ENCODE measurements at regions not wholly inside any gene's neighbourhood (a gene's known extent, or its start where the extent isn't known, plus 50 kb on each side); places are given as distances from the start of the nearest gene placed in this dataset.

DNA sequence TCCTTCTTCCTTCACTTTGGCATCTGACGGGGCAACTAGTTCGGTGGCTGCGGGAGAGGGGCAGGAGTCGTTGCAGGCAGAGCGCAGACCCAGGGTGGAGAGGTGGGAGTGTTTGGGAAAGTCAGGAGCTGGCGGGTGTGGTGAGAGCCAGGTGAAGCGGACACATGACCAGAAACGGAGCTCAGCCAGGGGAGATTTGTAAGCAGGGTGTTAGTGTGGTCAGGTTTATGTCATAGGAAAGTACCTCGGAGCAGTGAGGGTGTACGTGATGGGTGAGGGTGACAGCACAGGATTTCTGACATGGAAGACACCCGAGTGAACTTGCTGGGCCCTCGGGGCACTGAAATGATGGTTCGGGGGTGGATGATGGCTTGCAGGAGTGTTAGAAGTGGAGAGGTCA is 247.4 kb upstream of the TPM1 start:
- Histone ChIP-seq H3K4me1 (peaks cover 0 to 7% (median 0%) of the 10 kb centered on the region in 4 donors), H3K9me3 (no peaks in the 10 kb centered on the region), H3K27ac (no peak overlapping the region), H3K27me3 (no peaks in the 10 kb centered on the region), H3K36me3 (no peaks in the 10 kb centered on the region), H3K4me3 (no peak overlapping the region)
- WGBS (ENCODE audit: insufficient coverage, low coverage, low lambda C conversion rate, missing lambda C conversion rate): 78% methylated on average over 9 of the region's 13 CpGs
- TF ChIP-seq, protein P1, sequence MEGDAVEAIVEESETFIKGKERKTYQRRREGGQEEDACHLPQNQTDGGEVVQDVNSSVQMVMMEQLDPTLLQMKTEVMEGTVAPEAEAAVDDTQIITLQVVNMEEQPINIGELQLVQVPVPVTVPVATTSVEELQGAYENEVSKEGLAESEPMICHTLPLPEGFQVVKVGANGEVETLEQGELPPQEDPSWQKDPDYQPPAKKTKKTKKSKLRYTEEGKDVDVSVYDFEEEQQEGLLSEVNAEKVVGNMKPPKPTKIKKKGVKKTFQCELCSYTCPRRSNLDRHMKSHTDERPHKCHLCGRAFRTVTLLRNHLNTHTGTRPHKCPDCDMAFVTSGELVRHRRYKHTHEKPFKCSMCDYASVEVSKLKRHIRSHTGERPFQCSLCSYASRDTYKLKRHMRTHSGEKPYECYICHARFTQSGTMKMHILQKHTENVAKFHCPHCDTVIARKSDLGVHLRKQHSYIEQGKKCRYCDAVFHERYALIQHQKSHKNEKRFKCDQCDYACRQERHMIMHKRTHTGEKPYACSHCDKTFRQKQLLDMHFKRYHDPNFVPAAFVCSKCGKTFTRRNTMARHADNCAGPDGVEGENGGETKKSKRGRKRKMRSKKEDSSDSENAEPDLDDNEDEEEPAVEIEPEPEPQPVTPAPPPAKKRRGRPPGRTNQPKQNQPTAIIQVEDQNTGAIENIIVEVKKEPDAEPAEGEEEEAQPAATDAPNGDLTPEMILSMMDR (IDR thresholded peaks at IDR 0.05): no peak
- TF ChIP-seq POLR2A (IDR thresholded peaks at IDR 0.05): no peak
- DNase-seq (no peak), ATAC-seq (no peak)
- intact Hi-C loops (cut with DNase I): no loop called here

DNA sequence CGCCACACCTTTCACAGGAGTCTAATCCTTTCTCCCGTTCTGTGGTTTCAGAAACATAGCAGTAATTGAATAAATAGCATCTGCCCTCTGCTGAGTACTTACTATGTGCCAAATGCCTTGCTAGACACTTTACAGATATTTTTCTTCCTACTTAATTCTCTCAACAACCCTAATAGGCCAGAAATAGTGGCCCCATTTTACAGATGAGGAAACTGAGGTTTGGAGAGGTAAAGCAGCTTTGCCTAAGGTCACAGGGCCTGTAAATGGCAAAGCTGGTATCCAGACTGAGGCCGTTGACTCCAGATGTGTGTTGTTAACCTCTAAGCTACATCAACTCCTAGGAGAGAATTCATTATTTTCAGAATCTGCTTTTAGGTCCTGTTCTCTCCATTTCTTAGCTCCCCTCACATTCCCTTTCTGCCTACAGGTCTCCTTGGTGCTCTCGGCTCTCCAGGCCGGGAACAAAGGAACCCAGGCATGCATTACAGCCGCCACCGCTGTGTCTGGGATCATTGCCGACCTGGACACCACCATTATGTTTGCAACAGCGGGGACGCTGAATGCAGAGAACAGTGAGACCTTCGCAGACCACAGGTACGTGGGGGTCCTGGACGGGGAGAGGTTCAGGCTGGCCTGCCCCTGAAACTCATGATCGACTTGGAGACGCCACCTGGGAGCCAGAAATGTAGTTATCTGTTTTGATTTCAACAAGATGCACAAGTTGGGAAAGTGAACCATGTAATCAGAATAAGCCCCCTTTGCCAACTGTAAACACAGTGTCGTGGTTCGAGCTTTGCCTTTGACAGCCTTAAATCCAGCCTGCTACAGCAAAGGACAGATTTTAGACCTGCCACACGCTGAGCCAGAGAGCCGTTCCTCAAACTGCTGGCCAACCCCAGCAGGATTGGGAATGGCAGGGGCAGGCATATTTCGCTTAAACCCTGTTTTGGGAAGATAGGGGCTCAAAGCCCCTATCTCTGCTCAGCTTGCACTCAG is 246.5 kb upstream of the TPM1 start:
- Histone ChIP-seq H3K4me3 (no peak overlapping the region), H3K4me1 (peaks cover 0 to 7% (median 0%) of the 10 kb centered on the region in 4 donors), H3K27ac (no peak overlapping the region), H3K36me3 (no peaks in the 10 kb centered on the region), H3K27me3 (no peaks in the 10 kb centered on the region), H3K9me3 (no peaks in the 10 kb centered on the region)
- intact Hi-C loops (cut with DNase I): no loop called here
- 94% methylated on average over 14 of the region's 20 CpGs for WGBS (ENCODE audit: insufficient coverage, low coverage, low lambda C conversion rate, missing lambda C conversion rate)
- DNase-seq (no peak), ATAC-seq (no peak)
- no peak for TF ChIP-seq POLR2A (IDR thresholded peaks at IDR 0.05)
- TF ChIP-seq, protein P1 (IDR thresholded peaks at IDR 0.05): no peak

DNA sequence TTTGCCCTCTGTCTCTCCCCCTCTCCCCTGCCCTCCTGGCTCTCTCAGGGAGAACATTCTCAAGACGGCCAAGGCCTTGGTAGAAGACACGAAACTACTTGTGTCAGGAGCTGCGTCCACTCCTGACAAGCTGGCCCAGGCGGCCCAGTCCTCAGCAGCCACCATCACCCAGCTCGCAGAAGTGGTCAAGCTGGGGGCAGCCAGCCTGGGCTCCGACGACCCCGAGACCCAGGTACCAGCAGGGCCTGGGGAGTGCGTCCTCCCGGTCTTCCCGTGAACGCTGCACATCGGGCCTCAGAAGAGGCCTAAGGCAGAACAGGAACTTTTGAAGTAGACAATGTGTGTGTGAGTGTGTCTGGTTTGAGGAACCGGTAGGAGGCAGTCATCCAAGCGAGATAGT is 245.4 kb upstream of the TPM1 start:
- Histone ChIP-seq H3K27me3 (no peaks in the 10 kb centered on the region), H3K36me3 (no peaks in the 10 kb centered on the region), H3K4me3 (no peak overlapping the region), H3K9me3 (no peaks in the 10 kb centered on the region), H3K27ac (no peak overlapping the region), H3K4me1 (peaks cover 0 to 7% (median 0%) of the 10 kb centered on the region in 4 donors)
- TF ChIP-seq, protein P1 (IDR thresholded peaks at IDR 0.05): no peak
- TF ChIP-seq POLR2A (IDR thresholded peaks at IDR 0.05): no peak
- intact Hi-C loops (cut with DNase I): no loop called here
- ATAC-seq (no peak), DNase-seq (no peak)
- WGBS (ENCODE audit: insufficient coverage, low coverage, low lambda C conversion rate, missing lambda C conversion rate): 94% methylated on average over 7 of the region's 15 CpGs

DNA sequence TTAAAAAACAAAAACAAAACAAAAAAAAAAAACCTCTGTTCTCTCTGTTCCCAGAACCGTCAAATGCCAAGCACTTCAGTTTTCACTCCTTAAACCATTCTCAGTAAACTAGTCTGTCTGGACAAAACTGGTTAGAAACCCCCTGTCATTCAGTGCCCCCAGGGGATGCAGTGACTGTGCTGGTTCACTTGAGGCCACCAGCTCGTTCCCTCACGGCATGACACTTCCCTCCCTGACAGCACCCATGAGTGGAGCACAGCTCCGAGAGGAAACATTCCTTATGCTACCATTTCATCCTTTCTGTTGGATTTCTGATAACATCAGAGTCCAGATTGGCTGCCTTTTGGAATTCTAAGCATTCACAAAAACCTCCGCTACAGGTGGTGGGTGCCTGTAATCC is 244.0 kb upstream of the TPM1 start:
- no peaks in the 10 kb centered on the region for H3K36me3 ChIP-seq
- H3K9me3 ChIP-seq: no peaks in the 10 kb centered on the region
- no peaks in the 10 kb centered on the region for H3K27me3 ChIP-seq
- DNase-seq (no peak), ATAC-seq (no peak)
- 90% methylated on average over 4 of the region's 5 CpGs for WGBS (ENCODE audit: insufficient coverage, low coverage, low lambda C conversion rate, missing lambda C conversion rate)
- H3K4me3 ChIP-seq: no peak overlapping the region
- H3K4me1 ChIP-seq: peaks cover 0 to 7% (median 0%) of the 10 kb centered on the region in 4 donors
- TF ChIP-seq, protein P1 (IDR thresholded peaks at IDR 0.05): no peak
- TF ChIP-seq POLR2A (IDR thresholded peaks at IDR 0.05): no peak
- H3K27ac ChIP-seq: no peak overlapping the region
- intact Hi-C loops (cut with DNase I): no loop called here
